Posterior cingulate gyrus (tissue), 11 donors: ENCODE measurements at regions not wholly inside any gene's neighbourhood (a gene's known extent, or its start where the extent isn't known, plus 50 kb on each side); places are given as distances from the start of the nearest gene placed in this dataset.

ENCODE experiments used
- DNase-seq, 10 donors: peaks; one replicate each; pipeline versions ENCODE4 v3.0.0 to v3.0.0-alpha.2; 2020 to 2021; ENCODE audit warnings: mixed read lengths in 3 of 10
- intact Hi-C: fragments of 100-400 bp; cut with DNase I; formaldehyde crosslinking; loops from one replicate; pipeline ENCODE4 v1.15.1; 2023

GRCh38 chr10:52927678-52928077 lies 155.1 kb upstream of the MBL2 start:
- intact Hi-C loops = no loop called here
- DNase-seq = no peak

DNA sequence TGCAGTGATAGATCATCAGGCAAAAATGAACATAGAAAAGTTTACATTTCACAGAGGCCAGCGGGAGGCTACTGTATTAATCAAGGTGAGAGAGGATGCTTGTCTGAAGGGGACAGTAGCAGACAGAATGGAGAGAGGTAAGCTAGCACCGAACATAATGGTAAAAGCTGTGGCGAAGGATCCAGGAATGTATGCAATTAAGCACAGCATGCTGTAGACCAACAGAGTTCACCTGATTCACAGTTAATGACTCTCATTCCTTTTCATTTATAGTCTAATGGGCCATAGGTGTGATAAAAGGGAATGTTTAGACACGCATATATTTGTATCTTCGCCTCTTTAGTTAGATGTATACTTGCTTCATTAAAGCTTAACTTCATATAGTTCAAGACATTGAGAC lies 150.9 kb upstream of the MBL2 start:
- DNase-seq = no peak
- intact Hi-C loops = no loop called here

- DNase-seq = no peak
- intact Hi-C loops = no loop called here
Observed at GRCh38 chr10:52918714-52919305, 146.2 kb upstream of the MBL2 start.

DNA sequence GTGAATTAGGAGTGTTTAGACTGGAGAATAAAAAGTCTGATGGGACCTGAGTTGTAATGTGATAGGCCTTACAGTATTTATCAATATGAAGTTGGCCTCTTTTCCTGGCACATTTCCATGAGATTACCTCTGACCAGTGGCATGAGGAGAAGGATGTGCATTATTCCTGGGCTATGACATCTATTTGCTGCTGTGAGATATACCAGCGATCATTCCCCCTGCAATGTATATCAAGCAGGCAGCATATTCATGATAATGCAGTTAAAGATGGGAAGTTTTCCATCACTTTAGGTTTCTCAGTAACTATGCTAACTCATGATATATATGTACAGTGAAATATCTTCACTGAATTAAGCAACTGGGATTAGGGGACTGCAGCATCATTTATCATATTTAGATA lies 142.8 kb upstream of the MBL2 start:
- intact Hi-C loops = no loop called here
- no peak for DNase-seq

GRCh38 chr10:52911163-52911562 lies 138.6 kb upstream of the MBL2 start:
- intact Hi-C loops = no loop called here
- DNase-seq = no peak

DNA sequence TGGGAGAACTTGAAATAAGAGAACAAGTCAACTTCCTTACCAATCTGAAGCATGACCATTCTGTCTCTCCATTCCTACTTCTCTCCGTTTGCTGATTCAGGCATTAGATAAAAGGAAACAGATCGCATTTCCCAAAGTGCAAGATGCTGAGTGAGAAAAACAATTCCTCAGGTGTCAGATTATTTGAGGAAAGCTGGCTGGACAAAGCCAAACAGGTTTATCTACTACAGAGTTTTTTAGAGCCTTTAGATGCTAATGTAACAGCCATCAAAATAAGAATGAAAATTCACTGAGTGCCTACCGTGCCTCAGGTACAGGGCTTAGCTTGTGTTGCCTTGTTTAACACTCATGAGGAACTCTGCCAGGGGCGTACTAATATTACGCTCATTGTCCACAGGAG lies 135.9 kb upstream of the MBL2 start:
- DNase-seq = no peak
- intact Hi-C loops = no loop called here

DNA sequence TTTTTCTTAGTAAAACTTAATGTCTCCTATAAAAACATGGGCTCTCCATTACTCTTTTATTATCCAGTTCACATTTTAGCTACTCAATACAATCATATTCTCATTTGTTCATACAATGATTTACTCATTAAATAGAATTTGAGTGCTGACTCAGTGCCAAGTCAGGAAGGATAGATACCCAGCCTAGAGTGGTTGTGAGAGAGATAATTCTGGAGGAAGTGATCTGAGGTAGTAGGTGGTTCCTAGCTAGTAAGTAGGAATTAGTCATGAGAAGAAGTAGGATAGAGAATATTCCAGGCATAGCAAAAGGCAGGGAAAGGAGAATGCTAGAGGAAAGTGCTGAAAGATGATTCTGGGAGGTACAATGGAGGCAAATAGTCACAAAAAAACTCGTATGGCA lies 133.5 kb upstream of the MBL2 start:
- intact Hi-C loops = no loop called here
- DNase-seq = no peak

GRCh38 chr10:52903397-52903938 lies 130.9 kb upstream of the MBL2 start:
- no peak for DNase-seq
- intact Hi-C loops = no loop called here

DNA sequence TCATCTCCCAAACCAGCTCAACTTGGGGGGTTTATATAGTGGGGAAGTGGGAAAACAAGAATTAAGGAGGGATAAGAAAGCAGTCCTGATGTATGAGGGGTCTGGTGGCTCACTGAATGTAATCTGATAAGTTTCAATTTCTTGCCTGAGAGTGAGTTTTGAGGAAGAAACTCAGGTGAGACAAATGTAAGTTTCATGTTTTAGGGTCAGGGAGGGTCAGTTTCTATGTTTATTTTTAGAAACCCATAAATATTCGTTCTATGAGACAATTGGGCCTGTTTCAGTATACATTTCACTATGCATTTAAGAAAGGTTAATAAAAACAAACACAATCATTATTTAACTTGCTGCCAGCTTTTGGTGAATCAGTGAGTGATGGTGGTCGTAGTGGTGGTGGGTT lies 128.0 kb upstream of the MBL2 start:
- DNase-seq = no peak
- intact Hi-C loops = no loop called here

DNA sequence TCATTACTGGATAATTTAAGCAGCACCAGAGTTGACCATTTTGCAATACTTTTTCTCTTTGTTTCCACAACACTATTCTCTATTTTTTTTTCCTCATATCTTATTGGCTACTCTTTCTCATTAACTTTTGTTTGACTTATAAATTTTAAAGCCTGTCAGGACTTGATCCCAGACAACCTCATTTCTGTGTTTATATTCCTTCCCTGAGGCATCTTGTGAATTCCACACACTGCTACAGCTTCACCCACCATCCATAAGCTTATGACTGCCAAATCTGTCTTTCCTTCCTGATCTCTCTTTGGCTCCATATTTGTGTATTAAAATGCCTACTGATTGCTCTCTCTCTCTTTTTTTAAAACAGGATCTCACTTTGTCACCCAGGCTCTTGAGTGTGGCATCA lies 124.6 kb upstream of the MBL2 start:
- intact Hi-C loops = no loop called here

DNA sequence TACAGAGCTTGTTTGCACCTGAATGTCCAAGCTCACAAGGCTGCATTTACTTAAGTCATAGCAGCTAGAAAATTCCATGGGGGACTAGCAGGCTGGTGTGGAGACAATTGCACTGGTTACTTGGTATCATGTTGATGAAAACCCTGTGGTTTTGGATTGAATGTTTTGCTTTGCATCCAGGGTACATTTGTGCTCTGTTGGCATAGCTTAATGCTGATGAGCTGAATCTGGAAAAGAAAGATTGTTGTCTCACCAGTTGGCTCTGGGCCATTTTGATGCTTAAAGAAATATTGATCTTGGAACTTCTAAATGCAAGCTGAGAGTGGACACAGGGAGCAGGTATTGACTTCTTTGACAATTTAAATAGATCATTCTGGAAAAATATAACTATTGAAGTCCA lies 122.5 kb upstream of the MBL2 start:
- DNase-seq = no peak

More for the DNA sequence above, 124.6 kb upstream of the MBL2 start:
- DNase-seq = no peak

DNA sequence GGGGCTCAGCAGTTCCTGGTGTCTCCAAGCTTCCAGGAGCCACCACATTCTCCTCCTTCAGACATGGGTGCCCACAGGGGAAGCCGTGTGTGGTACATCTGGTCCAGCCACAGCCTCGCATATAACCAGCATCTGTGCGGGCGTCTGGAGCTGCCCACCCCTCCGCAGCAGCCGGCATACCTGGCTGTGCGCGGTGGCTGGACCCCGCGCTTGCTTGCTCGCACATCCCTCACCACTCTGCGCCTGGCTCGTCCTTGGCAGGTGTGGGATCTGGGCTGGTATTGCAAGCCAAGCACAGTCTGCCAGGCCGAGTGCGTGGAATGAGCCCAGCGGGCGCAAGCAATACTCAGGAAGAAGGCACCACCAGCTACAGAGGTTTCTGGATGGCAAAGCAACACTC lies 117.7 kb upstream of the MBL2 start:
- peak in 1 of 10 donors; percentile 79 for DNase-seq
- intact Hi-C loops = no loop called here

More for the DNA sequence above, 122.5 kb upstream of the MBL2 start:
- intact Hi-C loops = no loop called here

DNA sequence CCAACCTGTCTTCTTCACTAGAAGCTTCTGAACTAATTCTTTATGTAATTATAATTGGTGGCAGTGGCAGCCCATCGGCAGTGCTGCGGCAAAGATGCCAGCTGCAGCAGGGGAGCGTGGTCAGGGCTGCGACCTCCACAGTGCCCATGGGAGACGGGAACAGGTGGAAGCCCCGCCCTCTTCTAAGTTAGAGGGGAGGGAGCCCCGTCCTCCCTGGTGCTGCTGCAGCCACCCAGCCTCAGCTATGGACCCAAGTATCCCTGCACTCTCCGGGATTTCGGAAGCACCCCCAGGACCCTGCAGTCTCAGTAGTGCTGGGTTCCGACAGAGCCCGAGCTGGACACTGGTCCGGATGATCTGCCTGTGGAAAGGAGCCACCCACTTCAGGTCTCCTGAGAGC lies 117.0 kb upstream of the MBL2 start:
- DNase-seq = peak in 1 of 10 donors; percentile 78
- intact Hi-C loops = no loop called here

DNA sequence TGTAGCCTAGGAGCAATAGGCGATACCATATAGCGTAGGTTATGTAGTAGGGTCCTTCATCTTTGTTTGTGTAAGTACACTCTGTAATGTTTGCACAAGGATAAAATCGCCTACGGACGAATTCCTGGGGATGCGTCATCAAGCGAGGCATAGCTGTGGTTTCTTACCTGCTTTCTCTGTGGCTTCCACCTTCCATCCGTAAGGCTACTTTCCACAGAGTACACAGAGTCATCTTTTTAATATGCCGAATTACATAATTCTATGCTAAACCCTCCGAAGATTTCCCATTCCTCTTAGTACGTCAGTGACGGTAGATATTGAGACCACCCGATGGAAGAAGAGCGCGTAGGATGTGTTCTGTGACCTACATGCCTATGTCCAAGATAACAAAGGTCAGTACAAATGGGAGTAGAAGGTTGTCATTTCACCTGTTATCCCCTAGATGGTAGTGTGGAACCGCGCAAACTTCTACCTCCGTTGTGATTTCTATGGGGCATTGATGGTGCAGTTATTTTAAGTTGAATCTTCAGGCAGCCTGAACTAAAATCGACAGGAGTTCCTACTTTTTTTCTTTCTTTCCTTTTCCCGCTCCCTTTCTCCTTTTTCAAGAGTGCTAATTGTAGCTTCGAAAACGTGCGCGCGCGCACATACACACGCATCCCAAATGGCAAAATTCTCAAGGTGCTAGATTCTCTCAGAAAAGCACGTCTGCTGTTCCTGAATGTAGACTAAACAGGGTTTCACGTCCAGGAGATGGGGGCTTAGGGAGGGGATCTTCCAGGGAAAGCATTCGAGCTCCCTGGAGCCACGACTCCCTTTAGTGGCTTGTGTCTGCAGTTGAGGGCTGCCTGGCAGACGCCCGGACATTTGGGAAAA lies 111.7 kb upstream of the MBL2 start:
- intact Hi-C loops = no loop called here
- peak in 6 of 10 donors; percentile 10 to 72 (median 32) for DNase-seq

DNA sequence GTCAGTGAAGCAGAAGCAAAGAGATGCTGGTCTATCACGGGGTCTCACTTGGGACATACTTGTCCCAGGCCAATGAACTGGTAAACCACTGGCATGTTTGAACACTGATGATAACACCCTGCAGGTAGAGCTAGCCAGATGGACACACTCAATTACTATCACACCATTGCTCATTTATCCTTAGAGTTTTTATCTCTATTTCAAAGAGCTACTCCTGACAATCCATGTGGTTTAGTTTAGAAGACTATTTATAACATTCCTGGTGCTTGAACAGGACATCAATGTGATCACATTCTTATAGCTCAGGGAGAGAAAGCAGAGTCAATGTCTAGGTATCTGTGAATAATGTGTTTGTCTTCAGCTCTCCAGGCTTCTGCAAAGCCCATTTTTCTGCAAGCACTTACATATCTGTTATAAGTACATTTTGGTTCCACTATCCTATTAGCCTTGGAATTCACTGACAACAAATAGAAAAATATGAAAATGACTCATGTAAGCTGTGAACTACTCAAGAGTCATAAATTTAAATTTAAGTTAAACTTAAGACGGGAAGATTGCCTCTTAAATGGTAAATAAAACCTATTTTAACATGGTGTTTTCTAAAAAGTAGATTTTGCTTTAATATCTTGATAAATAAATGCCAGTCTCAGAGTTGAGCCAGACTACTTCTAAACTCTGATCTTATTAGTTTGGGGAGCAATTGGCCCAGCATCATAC lies 106.7 kb upstream of the MBL2 start:
- intact Hi-C loops = no loop called here
- no peak for DNase-seq

GRCh38 chr10:52877451-52877850 lies 104.9 kb upstream of the MBL2 start:
- intact Hi-C loops = no loop called here
- DNase-seq = no peak

DNA sequence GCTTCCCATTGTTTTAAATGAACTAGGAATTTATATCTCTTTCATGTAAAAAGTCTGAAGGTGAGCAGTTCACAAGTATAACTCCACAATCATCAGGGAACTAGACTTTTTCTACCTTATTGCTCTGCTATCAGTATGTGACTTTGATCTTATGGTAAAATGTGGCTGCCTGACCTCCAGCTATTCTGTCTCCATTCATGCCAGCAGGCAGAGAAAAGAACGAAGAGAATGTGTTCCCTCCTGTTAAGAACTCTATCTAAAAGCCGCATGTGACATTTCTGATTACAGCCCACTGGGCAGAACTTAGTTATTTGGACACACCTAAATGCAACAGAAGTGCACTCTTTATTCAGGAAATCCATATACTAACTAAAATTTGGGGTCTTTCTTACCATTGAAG lies 102.8 kb upstream of the MBL2 start:
- intact Hi-C loops = no loop called here
- no peak for DNase-seq

GRCh38 chr10:52874581-52874980 lies 102.0 kb upstream of the MBL2 start:
- intact Hi-C loops = no loop called here
- no peak for DNase-seq

- intact Hi-C loops = no loop called here
- DNase-seq = peak in 1 of 10 donors; percentile 65
Observed at GRCh38 chr10:52871191-52871843, 98.7 kb upstream of the MBL2 start.

DNA sequence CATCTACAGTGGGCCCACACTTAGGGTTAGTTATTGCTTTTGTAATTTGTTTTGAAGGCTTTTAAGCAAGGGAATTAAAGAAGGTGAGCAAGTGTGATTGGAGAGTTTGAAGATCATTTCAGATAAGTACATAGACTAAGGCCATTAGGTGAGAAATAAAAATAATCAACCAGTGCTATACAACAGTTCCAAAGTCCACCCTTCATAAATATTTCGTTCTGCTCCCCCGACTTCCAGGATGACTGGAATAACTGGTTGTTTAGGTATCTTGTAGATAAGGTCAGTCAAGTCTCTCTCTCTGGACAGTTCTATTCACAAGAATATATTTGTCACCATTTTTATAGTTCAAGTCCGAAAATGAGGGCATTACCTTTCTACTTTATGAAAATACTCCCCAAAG lies 98.0 kb upstream of the MBL2 start:
- intact Hi-C loops = no loop called here
- no peak for DNase-seq

- no peak for DNase-seq
- intact Hi-C loops = no loop called here
Observed at GRCh38 chr10:52869864-52870263, 97.3 kb upstream of the MBL2 start.
